ENCODE measurements at regions not wholly inside any gene's neighbourhood (a gene's known extent, or its start where the extent isn't known, plus 50 kb on each side); places are given as distances from the start of the nearest gene placed in this dataset.

DNA sequence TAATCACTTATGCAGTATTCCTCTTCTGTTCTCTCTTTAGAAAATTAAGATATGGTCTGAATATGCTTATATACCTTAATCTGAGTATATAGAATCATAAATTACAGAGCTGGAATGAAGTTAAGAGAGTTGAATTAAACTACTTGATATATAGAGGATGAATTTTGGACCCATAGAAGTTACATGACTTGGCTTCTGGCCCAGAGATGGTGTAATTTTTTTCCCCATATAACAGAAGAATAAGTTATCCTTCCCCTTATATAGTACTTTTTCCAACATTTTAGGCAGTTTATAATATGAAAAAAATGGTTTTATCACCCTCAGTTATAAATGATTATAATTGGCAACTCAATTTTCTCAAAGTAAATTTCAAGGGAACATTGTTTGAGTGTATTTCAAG lies 616.3 kb downstream of the TBC1D4 start:
- TF ChIP-seq, protein P1, sequence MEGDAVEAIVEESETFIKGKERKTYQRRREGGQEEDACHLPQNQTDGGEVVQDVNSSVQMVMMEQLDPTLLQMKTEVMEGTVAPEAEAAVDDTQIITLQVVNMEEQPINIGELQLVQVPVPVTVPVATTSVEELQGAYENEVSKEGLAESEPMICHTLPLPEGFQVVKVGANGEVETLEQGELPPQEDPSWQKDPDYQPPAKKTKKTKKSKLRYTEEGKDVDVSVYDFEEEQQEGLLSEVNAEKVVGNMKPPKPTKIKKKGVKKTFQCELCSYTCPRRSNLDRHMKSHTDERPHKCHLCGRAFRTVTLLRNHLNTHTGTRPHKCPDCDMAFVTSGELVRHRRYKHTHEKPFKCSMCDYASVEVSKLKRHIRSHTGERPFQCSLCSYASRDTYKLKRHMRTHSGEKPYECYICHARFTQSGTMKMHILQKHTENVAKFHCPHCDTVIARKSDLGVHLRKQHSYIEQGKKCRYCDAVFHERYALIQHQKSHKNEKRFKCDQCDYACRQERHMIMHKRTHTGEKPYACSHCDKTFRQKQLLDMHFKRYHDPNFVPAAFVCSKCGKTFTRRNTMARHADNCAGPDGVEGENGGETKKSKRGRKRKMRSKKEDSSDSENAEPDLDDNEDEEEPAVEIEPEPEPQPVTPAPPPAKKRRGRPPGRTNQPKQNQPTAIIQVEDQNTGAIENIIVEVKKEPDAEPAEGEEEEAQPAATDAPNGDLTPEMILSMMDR (IDR thresholded peaks at IDR 0.05; ENCODE audit: low read depth, low read length, poor library complexity, severe bottlenecking) = no peak
- TF ChIP-seq EZH2phosphoT487 (IDR thresholded peaks at IDR 0.05; ENCODE audit: borderline replicate concordance, low read length) = no peak
